ENCODE measurements at regions not wholly inside any gene's neighbourhood (a gene's known extent, or its start where the extent isn't known, plus 50 kb on each side); places are given as distances from the start of the nearest gene placed in this dataset.

GRCh38 chr9:28471261-28471660 is 898.0 kb upstream of the C9orf72 start:
- Histone ChIP-seq H3K9ac (ENCODE audit: low read depth, low read length) (no peak overlapping the region), H2AFZ (replicated peaks; ENCODE audit: low read length, poor library complexity) (no peak overlapping the region), H3K4me2 (ENCODE audit: low read depth, low read length) (no peak overlapping the region), H2BK5ac (ENCODE audit: low read depth, low read length, poor library complexity, severe bottlenecking) (no peak overlapping the region), H4K20me1 (ENCODE audit: insufficient read depth, low read length) (no peaks in the 10 kb centered on the region), H2AK9ac (replicated peaks; ENCODE audit: low read depth, low read length, poor library complexity) (no peak overlapping the region), H4K91ac (ENCODE audit: insufficient read depth, low read depth, low read length) (no peak overlapping the region), H2AK5ac (ENCODE audit: low read depth, low read length) (no peak overlapping the region), H4K8ac (ENCODE audit: low read depth in 2 of 2, low read length in 2 of 2) (no peak overlapping the region), H3K4ac (ENCODE audit: low read depth, low read length) (no peak overlapping the region), H3K27ac (ENCODE audit: insufficient read depth, low read length) (no peak overlapping the region), H3K14ac (replicated peaks; ENCODE audit: low read depth, low read length) (no peak overlapping the region), H3K79me1 (ENCODE audit: low read depth in 1 of 2, low read length in 2 of 2) (no peaks in the 10 kb centered on the region), H3K9me1 (ENCODE audit: insufficient read depth, low read length) (no peaks in the 10 kb centered on the region), H3K36me3 (ENCODE audit: control insufficient read depth, insufficient read depth, low read length) (no peaks in the 10 kb centered on the region), H3K4me3 (ENCODE audit: insufficient read depth, low read depth, low read length) (no peak overlapping the region), H2BK120ac (ENCODE audit: low read depth, low read length) (no peak overlapping the region), H3K9me3 (ENCODE audit: control insufficient read depth, insufficient read depth, low read length) (peaks cover 1% of the 10 kb centered on the region; the same call in 1 of the 2 replicates), H3K23ac (ENCODE audit: low read depth, low read length) (no peak overlapping the region), H4K5ac (ENCODE audit: low read depth, low read length) (no peak overlapping the region), H2BK15ac (ENCODE audit: low read depth, low read length) (no peak overlapping the region), H3K27me3 (ENCODE audit: control insufficient read depth, insufficient read depth, low read length) (no peaks in the 10 kb centered on the region), H3K4me1 (ENCODE audit: control insufficient read depth, insufficient read depth, low read length) (no peaks in the 10 kb centered on the region), H3K18ac (ENCODE audit: low read depth, low read length) (no peak overlapping the region), H3K56ac (ENCODE audit: extremely low read depth, insufficient read depth, low read length) (no peak overlapping the region), H2BK20ac (ENCODE audit: low read depth, low read length) (no peak overlapping the region)
- TF ChIP-seq FOS (IDR thresholded peaks at IDR 0.05; ENCODE audit: low read depth, low read length) (no peak), POLR2A (IDR thresholded peaks at IDR 0.05; ENCODE audit: low read depth, low read length) (no peak), MAZ (IDR thresholded peaks at IDR 0.05; ENCODE audit: borderline replicate concordance, low read depth, low read length) (no peak), CTCF (conservative IDR thresholded peaks at IDR 0.05; ENCODE audit: low read depth, low read length) (no peak), MXI1 (IDR thresholded peaks at IDR 0.05; ENCODE audit: borderline replicate concordance, low read depth, low read length) (no peak), SMC3 (IDR thresholded peaks at IDR 0.05; ENCODE audit: low read depth, low read length) (no peak)
- TF ChIP-seq, protein P1, sequence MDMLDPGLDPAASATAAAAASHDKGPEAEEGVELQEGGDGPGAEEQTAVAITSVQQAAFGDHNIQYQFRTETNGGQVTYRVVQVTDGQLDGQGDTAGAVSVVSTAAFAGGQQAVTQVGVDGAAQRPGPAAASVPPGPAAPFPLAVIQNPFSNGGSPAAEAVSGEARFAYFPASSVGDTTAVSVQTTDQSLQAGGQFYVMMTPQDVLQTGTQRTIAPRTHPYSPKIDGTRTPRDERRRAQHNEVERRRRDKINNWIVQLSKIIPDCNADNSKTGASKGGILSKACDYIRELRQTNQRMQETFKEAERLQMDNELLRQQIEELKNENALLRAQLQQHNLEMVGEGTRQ (IDR thresholded peaks at IDR 0.05; ENCODE audit: low read depth, low read length) = no peak
- in situ Hi-C loops (cut with MboI; ENCODE audit: low sequenced_read_pairs) (no loop called here), dilution Hi-C loops (cut with HindIII; ENCODE audit: low sequenced_read_pairs, unreplicated experiment) (no loop called here), intact Hi-C loops (cut with micrococcal nuclease) (no loop called here)
- no peak for DNase-seq
- WGBS, 2 experiments (ENCODE audit: extremely low coverage in 2 of 2, insufficient read length in 1 of 2) = no CpG with 5 or more reads among the region's 2 CpGs
- ChIA-PET POLR2A (ENCODE audit: unreplicated experiment) (no interaction called here), CTCF (no interaction called here)
- BruUV-seq (replicated peaks) = no TSS peak
- ATAC-seq (ENCODE audit: low read depth) = no peak
